Activated effector memory CD4-positive, alpha-beta T cell treated with anti-CD3 and anti-CD28 coated beads, Interleukin-2, amount 50 U/mL, for 16 hours (primary cell): ENCODE measurements at regions not wholly inside any gene's neighbourhood (a gene's known extent, or its start where the extent isn't known, plus 50 kb on each side); places are given as distances from the start of the nearest gene placed in this dataset.
"Not testable (repeated sequence)": the region's sequence is repeated elsewhere in the genome, so short reads cannot be mapped to it uniquely, and the experiment has no call there.

Source experiments
- DNase-seq: peaks from one replicate; pipeline ENCODE4 v3.0.0-alpha.2; 2020

DNA sequence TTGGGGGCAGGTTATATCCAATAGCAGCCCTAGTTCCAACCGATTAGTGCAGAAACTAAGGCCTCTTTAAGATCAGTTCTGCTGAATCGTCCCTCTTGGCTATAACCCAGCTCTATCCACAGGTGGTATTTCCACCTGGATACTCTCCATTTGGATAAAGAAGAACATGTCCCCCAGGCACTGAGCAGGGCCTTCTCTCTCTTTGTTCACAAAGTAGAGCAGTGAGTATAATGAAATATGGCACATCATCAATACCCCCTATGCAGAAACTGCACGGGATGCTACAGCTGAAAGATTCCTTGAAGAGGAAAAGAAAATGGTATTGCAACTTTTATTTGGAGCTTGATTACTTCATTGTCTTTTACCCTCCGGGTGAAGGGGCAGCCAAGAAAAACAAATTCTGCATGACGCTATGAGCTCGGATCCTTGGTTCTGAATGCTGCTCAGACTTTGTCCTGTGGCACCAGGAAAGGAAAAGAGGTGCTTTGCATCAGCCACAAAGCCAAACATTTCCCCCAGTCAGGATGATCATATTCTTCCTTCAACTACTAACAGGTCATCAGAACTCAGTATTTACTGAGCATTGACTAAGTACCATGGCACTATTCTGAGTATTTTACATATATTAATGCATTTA, 399.7 kb downstream of the NPIPA8 start:
- DNase-seq: no peak

DNA sequence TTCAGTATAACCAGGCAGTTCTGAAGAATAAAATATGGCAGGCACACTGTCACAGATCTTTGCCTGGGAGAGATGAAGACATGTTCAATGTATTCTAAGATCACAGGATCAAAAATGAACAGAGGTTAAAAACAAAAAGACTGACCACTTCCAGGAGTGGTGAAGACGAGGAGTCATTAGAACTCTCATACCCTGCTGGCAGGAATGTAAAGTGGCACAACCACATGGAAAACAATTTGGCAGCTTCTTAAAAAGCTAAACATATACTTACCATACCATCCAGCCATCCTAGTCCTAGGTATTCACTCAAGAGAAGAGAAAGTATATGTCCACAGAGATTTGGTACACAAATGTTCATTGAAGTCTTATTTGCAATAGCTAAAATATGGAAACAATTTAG, 406.3 kb downstream of the NPIPA8 start:
- DNase-seq: no peak

DNA sequence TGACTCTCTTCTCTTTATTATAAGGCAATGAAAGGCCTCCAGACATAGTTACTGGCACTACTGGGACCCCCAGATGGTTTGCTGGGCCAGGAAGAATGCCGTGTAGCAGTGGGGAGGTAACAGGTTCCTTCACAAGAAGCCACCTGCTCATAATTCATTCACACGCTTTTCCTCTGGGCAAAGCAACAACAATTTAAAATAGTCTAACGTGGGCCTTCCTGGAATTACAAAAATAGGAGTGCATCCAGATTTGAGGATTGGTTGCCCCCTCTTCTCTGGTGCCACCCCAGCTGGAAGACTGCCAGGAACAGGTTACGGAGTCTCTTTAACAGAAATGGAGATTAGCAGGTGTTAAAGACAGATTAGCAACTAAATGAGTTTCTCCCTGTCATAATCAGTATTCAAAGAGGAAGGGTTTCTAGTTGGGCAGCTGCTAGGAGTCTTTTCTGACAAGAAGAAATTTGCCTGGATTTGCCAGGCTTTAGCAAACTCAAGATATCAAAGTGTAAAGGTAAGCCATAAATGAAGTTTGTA, 409.6 kb downstream of the NPIPA8 start:
- DNase-seq: no peak

DNA sequence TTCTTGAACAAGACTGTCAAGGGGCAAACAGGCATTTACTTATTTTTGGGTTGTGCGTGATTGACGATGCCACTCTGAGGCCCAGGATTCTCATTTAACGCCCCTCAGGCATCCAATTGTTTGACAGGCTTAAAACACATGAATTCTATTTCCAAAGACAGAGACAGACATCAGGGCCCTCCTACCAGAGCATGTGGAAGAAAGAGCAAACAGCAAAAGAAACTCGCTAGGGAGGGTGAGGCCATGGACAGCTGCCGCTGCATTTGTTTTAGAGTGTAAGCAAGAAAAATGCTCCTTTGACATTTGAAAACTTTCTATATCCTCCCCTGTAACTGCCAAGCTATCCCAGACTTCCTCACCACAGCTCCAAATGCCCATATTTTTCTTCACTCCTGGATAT, 410.1 kb downstream of the NPIPA8 start:
- no peak for DNase-seq

DNA sequence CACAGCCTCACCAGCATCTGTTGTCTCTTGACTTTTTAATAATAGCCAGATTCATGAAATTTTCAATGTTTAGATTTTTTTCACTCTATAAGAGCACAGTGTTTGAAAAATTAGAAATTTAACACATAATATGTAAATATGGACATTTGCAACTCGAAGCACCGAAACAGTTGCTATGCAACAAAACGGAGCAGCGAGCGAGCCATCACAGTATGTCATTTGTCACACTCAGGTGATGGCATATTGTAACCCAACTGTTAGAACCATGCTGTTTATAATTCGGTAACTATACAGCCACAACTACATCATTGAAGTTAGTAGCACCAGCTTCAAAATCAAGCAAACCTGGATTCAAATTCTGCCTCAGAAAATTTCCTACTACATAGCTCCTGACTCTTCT, 410.8 kb downstream of the NPIPA8 start:
- no peak for DNase-seq

DNA sequence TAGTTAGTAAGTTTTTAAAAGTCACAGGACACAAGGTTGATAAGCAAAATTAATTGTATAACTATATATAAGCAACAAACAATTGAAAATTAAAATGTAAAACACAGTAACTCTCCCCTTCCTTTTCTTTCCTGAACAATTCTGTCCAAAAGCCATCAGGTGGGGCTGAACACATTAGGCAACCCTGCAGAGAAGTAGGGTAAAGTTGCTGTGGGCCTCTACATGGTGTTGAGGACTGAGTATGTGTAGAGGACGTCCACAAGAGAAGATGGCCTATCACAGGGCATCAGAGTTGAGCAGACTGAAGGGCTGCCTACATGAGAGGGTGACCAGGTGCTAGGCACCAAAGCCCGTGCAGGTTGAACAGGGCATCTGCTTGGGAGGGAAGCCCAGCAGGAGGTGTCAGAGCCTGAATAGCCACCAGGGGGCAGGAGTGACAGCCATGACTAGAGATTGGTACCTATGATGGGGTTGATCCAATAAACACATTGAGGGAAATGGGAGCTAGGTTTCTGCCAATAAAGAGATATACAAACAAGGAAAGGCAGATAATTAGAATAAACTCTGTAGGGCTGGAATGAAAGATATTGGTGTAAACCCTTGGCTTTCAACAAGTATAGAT, 415.1 kb downstream of the NPIPA8 start:
- peak; percentile 81 for DNase-seq

DNA sequence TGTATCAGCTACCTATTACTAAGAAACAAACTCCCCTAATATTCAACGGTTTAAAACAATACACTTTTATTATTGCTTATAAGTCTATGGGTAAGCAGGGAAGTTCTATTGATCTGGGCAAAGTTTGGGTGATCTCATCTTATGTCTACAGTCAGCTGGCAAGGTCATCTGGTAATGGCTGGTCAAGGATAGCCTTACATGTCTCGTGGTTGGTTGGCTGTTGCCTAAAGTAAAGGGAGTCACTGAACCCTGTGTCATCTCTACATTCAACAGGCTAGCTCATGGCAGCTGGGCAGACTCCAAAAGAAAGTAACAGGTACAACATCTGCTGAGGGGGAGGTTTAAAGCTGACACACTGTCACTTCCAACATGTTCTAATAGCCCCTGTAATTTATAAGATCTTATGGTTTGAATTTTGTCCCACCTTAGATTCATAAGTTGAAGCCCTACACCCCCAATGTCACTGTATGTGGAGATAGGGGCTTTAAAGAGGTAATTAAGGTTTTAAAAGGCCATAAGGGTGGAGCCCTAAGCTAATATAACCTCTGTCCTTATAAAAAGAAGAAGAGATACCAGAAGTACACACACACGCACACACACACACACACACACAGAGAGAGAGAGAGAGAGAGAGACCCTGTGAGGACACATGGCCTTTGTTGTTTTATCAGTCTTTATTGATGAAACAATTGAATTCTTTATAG, 419.1 kb downstream of the NPIPA8 start:
- DNase-seq: no peak

DNA sequence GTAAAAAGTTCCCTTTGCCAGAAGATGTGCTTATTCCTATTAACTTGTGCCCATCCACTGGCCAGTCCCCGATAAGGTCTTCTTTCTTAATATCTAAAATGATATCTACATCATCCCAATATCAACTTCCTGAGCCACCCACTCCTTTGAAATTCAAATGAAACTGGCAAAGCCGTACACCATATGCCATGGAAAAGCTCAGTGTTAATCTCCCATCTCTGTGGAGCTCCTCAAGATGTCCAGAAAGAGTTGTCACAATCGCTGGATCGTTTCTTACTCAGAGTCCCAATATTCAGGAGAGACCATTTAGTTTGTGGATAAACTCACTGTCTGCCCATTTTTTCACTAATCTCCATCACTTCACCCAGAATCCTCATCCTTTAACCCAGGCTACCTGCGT, 420.7 kb downstream of the NPIPA8 start:
- DNase-seq: no peak

DNA sequence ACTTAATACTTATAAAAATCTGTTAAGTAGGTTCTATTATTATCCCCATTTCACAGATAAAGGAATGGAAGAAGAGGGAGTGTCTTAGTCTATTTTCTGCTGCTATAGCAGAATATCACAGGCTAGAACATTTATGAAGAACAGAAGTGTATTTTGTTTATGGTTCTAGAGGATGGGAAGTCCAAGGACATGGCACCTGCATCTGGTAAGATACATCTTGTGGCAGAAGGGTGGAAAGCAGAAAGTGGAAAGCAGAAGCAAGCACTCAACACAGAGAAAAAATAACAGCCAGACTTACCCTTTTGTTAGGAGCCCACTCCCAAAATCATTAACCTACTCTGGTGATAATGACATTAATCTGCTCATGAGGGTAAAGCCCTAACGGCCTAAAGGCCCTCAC, 422.4 kb downstream of the NPIPA8 start:
- no peak for DNase-seq

DNA sequence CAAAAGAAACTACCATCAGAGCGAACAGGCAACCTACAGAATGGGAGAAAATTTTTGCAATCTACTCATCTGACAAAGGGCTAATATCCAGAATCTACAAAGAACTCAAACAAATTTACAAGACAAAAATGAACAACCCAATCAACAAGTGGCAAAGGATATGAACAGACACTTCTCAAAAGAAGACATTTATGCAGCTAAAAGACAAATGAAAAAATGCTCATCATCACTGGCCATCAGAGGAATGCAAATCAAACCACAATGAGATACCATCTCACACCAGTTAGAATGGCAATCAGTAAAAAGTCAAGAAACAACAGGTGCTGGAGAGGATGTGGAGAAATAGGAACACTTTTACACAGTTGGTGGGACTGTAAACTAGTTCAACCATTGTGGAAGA, 425.0 kb downstream of the NPIPA8 start:
- DNase-seq: not testable (repeated sequence)

DNA sequence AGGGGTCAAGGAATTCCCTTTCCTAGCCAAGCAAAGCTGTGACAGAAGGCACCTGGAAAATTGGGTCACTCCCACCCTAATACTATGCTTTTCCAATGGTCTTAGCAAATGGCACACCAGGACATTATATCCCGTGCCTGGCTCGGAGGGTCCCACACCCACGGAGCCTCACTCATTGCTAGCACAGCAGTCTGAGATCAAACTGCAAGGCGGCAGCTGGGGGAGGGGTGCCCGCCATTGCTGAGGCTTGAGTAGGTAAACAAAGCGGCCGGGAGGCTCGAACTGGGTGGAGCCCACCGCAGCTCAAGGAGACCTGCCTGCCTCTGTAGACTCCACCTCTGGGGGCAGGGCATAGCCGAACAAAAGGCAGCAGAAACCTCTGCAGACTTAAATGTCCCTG, 429.9 kb downstream of the NPIPA8 start:
- DNase-seq: not testable (repeated sequence)

DNA sequence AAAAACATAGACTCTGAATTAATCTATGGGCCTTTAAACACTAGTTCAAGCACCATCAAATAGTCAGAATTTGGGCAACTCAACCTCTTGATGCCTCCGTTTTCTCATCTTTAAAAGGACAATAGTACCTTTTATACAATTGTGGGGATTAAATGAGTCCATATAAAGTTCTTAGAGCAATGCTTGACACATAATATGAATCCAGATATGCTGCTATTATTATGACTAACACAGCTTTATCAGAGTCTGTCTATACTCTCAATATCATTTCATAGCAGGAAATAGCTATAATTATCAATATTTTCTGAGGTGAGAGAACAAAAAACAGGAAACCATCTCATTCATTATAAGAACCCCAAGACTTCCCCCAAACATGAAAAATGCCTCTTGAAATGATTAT, 430.5 kb upstream of the XYLT1 start:
- DNase-seq: no peak

DNA sequence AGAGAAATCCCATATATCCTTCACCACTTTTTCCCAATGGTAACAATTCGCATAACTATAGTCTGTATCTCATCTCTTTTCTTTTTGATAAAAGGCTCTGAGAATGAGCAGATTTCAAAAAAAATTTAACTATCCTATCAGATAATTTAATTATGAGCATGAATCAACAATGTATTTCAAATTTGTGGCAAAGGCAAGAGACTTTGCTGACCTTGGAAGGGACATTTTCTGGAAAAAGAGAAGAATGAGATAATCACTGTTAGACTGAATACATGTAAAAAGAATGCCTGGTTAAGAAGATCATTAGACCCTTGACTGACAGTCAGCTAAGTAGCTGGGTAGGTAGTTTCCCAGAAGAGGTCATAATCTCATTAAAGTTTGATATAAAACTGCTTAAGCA, 428.4 kb upstream of the XYLT1 start:
- no peak for DNase-seq

DNA sequence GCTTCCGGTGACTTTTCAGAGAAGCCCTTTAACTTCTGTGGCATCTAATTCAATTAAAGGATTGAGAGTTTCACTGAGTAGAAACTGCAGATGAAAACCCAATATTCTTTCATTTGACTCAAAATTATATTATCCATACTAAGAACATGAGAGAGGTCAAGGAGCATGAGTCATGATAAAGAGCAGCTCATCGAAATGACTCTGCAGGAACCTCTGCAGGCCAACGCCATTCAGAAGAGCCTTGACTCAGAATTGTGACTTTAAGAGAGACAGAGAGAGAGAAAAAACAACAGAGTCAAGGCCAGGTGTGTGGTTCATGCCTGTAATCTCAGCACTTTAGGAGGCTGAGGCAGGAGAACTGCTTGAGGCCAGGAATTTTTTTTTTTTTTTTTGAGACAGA, 417.2 kb upstream of the XYLT1 start:
- no peak for DNase-seq

DNA sequence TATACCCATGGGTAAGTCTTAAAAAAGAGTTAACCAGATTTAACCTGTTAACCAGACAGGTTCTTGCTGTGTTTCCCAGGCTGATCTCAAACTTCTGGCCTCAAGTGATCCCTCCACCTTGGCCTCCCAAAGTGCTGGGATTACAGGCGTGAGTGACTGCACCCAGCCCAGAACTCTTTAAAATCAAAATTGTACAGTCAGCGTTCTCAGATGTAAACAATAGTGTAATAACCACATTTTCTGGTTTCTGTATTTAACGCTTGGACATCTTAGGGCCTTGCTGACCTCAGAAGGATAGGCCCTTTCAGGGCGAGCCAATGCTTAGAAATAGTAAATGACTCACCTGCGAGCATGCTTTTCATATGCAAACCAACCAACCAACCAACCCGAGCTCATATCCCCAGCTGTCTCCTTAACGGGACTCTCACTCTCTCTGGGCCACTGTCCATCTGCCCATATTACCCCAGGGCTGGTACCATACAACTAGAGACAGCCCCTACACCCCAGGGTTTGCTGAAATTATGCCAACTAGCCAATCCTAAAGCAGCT, 415.0 kb upstream of the XYLT1 start:
- DNase-seq: no peak

DNA sequence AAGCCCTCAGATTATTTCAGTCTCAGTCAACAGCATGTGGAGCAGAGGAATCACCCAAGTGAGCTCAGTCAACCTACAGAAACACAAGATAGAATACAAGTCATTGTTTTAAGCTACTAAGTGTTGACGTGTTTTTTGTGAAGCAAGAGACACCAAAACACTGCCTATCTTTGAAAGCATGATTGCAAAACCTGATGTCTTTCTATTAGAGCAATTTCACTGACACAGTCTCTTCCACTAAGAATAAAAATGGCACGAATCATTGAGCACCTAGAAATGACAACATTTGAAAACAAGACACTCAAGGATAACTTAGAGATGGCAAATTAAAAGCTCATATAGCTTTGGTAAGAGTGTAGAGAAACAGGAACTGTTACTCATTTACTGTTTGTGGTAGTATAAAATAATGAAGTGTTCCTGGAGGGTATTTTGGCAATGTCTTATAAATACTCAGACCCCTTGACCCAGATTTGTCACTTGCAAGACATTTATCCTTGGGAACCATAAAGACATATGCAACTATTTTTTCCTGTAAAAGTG, 407.1 kb upstream of the XYLT1 start:
- no peak for DNase-seq

DNA sequence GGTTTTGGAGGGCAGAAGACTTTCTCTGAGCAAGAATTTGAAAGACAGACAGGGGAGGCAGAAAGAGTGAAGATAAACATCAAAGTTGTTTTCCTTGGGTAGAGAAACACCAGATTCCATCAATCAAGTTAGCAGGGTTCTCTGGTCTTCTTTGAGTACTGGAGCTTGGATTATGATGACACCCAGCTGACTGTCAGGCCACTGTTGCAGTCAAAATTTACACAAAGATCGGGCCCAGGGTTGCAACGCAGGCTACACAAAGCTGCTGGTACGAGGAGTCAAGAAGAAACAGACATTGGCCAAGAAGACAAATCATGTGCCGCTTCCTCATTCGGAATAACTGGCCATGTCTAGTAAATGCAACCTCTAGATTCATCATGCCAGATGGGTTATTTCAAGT, 396.2 kb upstream of the XYLT1 start:
- DNase-seq: no peak

DNA sequence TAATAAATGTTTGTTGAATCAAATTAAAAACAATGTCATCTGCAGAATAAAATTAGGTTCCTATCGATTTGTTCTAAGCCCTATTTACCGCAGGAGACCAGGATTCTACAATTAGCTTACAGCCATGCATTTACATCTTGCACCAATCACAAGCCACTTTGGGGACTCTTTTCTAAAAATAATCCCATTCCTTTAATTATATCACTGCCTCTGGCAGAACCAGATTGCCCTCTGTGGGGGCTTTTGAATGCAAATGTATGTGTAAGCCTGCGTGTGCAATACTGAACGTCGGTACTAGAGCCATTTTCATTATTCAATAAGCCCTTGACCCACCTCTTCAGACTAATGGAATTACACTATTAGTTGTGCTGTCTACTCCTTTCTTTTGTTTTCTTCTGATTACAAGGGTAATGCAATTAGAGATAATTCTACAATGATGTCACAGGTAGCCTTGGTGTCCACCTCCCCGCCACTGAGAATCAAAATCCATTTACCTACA, 391.3 kb upstream of the XYLT1 start:
- no peak for DNase-seq

DNA sequence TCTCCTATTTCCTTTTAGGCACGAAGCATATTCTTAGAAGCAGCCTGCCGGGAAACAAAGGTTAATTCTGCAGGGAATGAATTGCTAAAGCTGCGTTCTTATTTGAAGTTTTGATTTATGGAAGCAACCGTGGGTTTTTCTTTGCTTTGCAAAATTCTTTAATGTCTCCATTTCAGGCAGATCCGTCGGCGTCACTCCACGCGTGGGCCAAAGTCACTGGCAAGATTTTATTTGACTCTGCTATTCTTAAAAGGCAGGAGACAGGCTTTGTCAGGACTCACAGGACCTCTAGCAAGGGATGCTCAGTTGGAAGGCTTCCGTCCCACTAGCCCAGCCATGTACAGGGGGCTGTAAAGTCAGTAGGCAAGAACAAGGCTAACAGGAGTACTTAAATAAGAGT, 387.3 kb upstream of the XYLT1 start:
- DNase-seq: no peak

DNA sequence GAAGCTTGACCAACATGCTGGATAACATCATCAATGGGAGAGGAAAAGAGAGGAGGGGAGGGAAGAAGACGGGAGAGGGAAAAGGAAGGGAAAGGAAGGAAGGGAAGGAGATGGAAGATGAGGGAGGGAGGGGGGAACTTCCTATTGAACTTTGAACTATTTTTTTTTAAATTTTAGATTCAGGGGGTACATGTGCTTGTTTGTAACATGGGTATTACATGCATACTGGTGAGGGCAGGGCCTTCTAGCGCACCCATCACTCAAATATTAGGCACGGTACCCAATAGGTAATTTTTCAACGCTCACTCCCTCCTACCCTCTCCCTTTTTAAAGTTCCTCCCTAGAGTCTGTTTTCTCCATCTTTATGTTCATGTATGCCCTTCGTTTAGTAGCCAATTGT, 383.2 kb upstream of the XYLT1 start:
- no peak for DNase-seq

DNA sequence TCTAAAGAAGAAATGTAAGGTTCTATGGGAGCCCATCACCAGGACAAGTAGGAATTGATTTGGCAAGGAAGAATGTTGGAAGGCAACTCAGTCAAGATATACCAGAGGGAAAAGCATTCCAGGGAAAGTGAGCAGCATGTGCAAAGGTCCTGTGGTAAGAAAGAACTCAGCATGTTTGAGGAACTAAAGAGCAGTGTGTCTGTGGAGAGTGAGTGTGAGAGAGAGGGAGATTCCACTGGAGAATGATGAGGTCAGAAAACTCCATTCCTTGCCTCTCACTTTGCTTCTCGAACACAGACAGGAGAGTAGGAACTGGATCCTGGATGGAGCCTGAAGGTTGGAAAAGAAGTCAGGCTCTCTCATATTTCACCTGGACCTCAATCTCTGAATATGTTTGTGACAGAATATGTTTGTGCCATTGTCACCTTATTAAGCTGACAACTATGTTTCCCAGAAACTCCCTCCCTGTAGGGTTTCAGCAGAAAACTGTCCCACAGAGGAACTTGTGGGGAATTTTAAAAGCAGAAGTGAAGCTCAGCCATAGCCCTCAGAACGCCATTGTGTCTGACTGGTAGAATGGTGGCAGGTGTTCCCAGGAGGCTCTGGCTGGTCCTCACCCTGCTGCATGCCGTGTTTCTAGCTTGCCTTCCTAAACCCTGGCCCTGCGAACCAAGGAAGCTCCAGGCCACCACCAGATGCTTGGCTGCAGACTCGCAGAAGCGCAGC, 382.4 kb upstream of the XYLT1 start:
- DNase-seq: no peak

DNA sequence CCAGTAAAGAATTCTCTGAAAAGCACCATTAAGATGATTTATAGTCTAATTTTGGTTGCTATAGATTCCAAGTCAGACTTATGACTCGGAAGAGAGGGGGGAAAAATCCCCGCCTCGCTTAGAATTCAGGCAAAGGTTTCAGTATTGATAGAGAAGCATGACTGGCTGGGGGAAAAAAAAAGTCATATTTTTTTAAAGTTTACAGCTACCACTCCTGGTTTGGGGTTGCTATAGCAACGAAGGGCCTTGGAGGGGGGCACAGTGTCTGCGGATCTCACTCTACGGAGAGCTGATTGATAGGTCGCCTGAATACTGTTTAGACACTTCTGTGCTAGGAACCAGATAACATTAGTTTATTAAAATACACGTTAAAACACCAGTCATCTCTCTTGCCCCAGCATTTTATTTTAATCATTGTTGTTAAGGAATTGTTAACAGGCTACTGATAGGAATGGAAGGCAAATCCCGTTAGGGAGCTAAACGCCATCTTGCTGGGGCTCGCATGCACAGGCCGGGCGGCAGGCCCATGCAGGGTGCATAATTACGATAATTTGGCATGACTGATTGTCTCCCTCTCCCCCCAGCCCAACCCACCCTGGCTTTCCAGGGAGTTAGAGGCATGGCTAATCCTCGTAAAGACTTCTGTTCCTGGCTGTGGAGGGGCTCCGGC, 380.0 kb upstream of the XYLT1 start:
- no peak for DNase-seq
